Lower leg skin (tissue), 3 donors: ENCODE measurements at regions not wholly inside any gene's neighbourhood (a gene's known extent, or its start where the extent isn't known, plus 50 kb on each side); places are given as distances from the start of the nearest gene placed in this dataset.
"Not testable (repeated sequence)": the region's sequence is repeated elsewhere in the genome, so short reads cannot be mapped to it uniquely, and the experiment has no call there.

Source experiments
- DNase-seq, 2 donors: peaks; one replicate each; pipeline ENCODE4 v3.0.0-alpha.2; 2019; ENCODE audit warnings: low spot score in 2 of 2
- H3K4me3 ChIP-seq: fragments of 200-600 bp; sonication (generic); 2 replicates; pipeline ENCODE4 v1.5.1; 2017; ENCODE audit warnings: mild to moderate bottlenecking, low read depth; ENCODE audit not compliant: poor library complexity, severe bottlenecking
- WGBS, 2 donors: methylation state at CpG; one replicate each; pipeline ENCODE4 v1.1.5; 2018; 5-methylcytosine and 5-hydroxymethylcytosine counted together
- intact Hi-C: fragments of 100-400 bp; cut with DNase I; formaldehyde crosslinking; loops from one replicate; pipeline ENCODE4 v1.15.0; 2023; ENCODE audit warnings: low total_unique reads

- WGBS, 2 donors: 19 to 27% methylated on average over 2 of the region's 2 CpGs
- DNase-seq, H3K4me3 ChIP-seq, intact Hi-C loops: not testable (repeated sequence)
These were observed 742.5 kb downstream of the SPATA31A1 start for GRCh38 chr9:40097992-40098391.

- WGBS, 2 donors: 0% methylated on average over 20 of the region's 71 CpGs; no CpG with 5 or more reads in 1 of the 2 donors
- intact Hi-C loops, H3K4me3 ChIP-seq: not testable (repeated sequence)
- peak; percentile 15 to 68 for DNase-seq
These were observed 750.7 kb downstream of the SPATA31A1 start for GRCh38 chr9:40106003-40106782.

- H3K4me3 ChIP-seq, intact Hi-C loops, DNase-seq: not testable (repeated sequence)
- no CpG with 5 or more reads among the region's 33 CpGs for WGBS, 2 donors
These were observed 751.3 kb downstream of the SPATA31A1 start for GRCh38 chr9:40106783-40107248.

GRCh38 chr9:40107251-40107650 lies 751.8 kb downstream of the SPATA31A1 start:
- DNase-seq, H3K4me3 ChIP-seq, intact Hi-C loops: not testable (repeated sequence)
- WGBS, 2 donors: no CpG with 5 or more reads among the region's 26 CpGs

- intact Hi-C loops, DNase-seq, H3K4me3 ChIP-seq: not testable (repeated sequence)
- WGBS, 2 donors: 63% methylated on average over 6 of the region's 30 CpGs; no CpG with 5 or more reads in 1 of the 2 donors
These were observed 753.0 kb downstream of the SPATA31A1 start for GRCh38 chr9:40108465-40108864.

GRCh38 chr9:40110751-40111150 lies 755.3 kb downstream of the SPATA31A1 start:
- DNase-seq, H3K4me3 ChIP-seq, intact Hi-C loops: not testable (repeated sequence)
- 45% methylated on average over 12 of the region's 18 CpGs; no CpG with 5 or more reads in 1 of the 2 donors for WGBS, 2 donors

- intact Hi-C loops, H3K4me3 ChIP-seq: not testable (repeated sequence)
- WGBS, 2 donors: 84% methylated on average over 16 of the region's 27 CpGs; no CpG with 5 or more reads in 1 of the 2 donors
- peak in 1 of 2 donors; percentile 21 for DNase-seq
These were observed 756.1 kb downstream of the SPATA31A1 start for GRCh38 chr9:40111571-40111970.

- DNase-seq, H3K4me3 ChIP-seq, intact Hi-C loops: not testable (repeated sequence)
- no CpG with 5 or more reads among the region's 1 CpG for WGBS, 2 donors
These were observed 775.1 kb downstream of the SPATA31A1 start for GRCh38 chr9:40130598-40130997.

- DNase-seq, H3K4me3 ChIP-seq, intact Hi-C loops: not testable (repeated sequence)
- WGBS, 2 donors: no CpG with 5 or more reads among the region's 1 CpG
These were observed 813.7 kb downstream of the SPATA31A1 start for GRCh38 chr9:40169204-40169603.

GRCh38 chr9:40173316-40173715 lies 817.8 kb downstream of the SPATA31A1 start:
- H3K4me3 ChIP-seq, intact Hi-C loops, DNase-seq: not testable (repeated sequence)
- no CpG with 5 or more reads among the region's 4 CpGs for WGBS, 2 donors

- intact Hi-C loops, H3K4me3 ChIP-seq, DNase-seq: not testable (repeated sequence)
- 73% methylated on average over 1 of the region's 4 CpGs; no CpG with 5 or more reads in 1 of the 2 donors for WGBS, 2 donors
These were observed 818.6 kb downstream of the SPATA31A1 start for GRCh38 chr9:40174035-40174434.

- H3K4me3 ChIP-seq, intact Hi-C loops: not testable (repeated sequence)
- whole genome bisulfite sequencing, 2 donors: 40% methylated on average over 1 of the region's 23 CpGs
- DNase-seq: peak in 1 of 2 donors; percentile 70
These were observed 821.9 kb downstream of the SPATA31A1 start for GRCh38 chr9:40177403-40177802.

GRCh38 chr9:40191403-40191802 lies 835.9 kb downstream of the SPATA31A1 start:
- H3K4me3 ChIP-seq, intact Hi-C loops: not testable (repeated sequence)
- DNase-seq: peak in 1 of 2 donors; percentile 54
- WGBS, 2 donors: 45% methylated on average over 2 of the region's 5 CpGs; no CpG with 5 or more reads in 1 of the 2 donors

- H3K4me3 ChIP-seq, DNase-seq, intact Hi-C loops: not testable (repeated sequence)
- WGBS, 2 donors: 78% methylated on average over 1 of the region's 2 CpGs; no CpG with 5 or more reads in 1 of the 2 donors
These were observed 836.7 kb downstream of the SPATA31A1 start for GRCh38 chr9:40192162-40192561.

GRCh38 chr9:40196165-40196714 lies 840.8 kb downstream of the SPATA31A1 start:
- peak in 1 of 2 donors; percentile 56 for DNase-seq
- 66 to 81% methylated on average over 12 to 13 of the region's 15 CpGs for WGBS, 2 donors
- intact Hi-C loops, H3K4me3 ChIP-seq: not testable (repeated sequence)
